HCT116 (cell line): ENCODE measurements at regions not wholly inside any gene's neighbourhood (a gene's known extent, or its start where the extent isn't known, plus 50 kb on each side); places are given as distances from the start of the nearest gene placed in this dataset.

Source experiments
- ATAC-seq: fragments of 200-7000 bp; cut with Tn5 transposase; 2 replicates; pipeline ENCODE4 v1.9.1; 2020; ENCODE audit warnings: mild to moderate bottlenecking, moderate library complexity
- BruUV-seq: library from RNA; stranded (reverse); fragments of 400-500 nt; replicated peaks from 2 replicates; lab custom pipeline; 2021; lab: Mats Ljungman, UMichigan
- CTCF ChIA-PET: fragments of 300-600 bp; sonication (Branson Sonifier 250); formaldehyde crosslinking; loops from one replicate; lab custom pipeline; 2021; ENCODE audit warnings: antibody characterized with exemption; lab: Charles Lee
- POLR2A ChIA-PET: fragments of 300-600, 350-600 bp; sonication (Branson Sonifier 250); formaldehyde crosslinking; loops from one replicate; lab custom pipeline; 2021; ENCODE audit warnings: antibody characterized with exemption; lab: Charles Lee
- RAD21 ChIA-PET, 2 experiments: fragments of 300-600 bp; sonication (Branson Sonifier 250); formaldehyde crosslinking; loops; one replicate each; lab custom pipeline; 2023; ENCODE audit warnings: low total read pairs in 2 of 2; ENCODE audit not compliant: uncharacterized antibody in 2 of 2, unreplicated experiment in 2 of 2, low non-redundant PET in 1 of 2; lab: Charles Lee
- DNase-seq: peaks from one replicate; pipeline ENCODE4 v3.0.0-alpha.2; 2010; ENCODE audit warnings: low read depth, low spot score
- H2AFZ ChIP-seq: fragments of 200-600 bp; shearing (Covaris generic), sonication (generic); 2 replicates; pipeline ENCODE4 v1.6.1; 2017; ENCODE audit warnings: low read depth, mixed run types, mixed read lengths, antibody characterized with exemption, low read length; ENCODE audit not compliant: poor library complexity, severe bottlenecking
- H3K27ac ChIP-seq: 2 replicates; pipeline ENCODE4 v1.5.1; 2012; ENCODE audit warnings: low read depth, low read length
- H3K27me3 ChIP-seq: fragments of 200-600 bp; sonication (generic); 2 replicates; pipeline ENCODE4 v1.6.1; 2016; ENCODE audit warnings: mixed run types, low read length, mixed read lengths; ENCODE audit not compliant: insufficient read depth
- H3K36me3 ChIP-seq, 2 experiments: fragments of 200-500 bp in 1 of 2; fragments of 200-600 bp in 1 of 2; sonication (Bioruptor generic) in 1 of 2; sonication (generic) in 1 of 2; 2 replicates each; pipeline versions ENCODE4 v1.5.1 to v1.6.1; 2014 to 2016; ENCODE audit warnings: low read length in 2 of 2, inconsistent platforms in 1 of 2, mixed read lengths in 1 of 2, mixed run types in 1 of 2; ENCODE audit not compliant: insufficient read depth in 2 of 2, control insufficient read depth in 1 of 2
- H3K4me1 ChIP-seq, 2 experiments: fragments of 200-600 bp in 1 of 2; sonication (generic) in 1 of 2; 2 replicates each; pipeline versions ENCODE4 v1.5.1 to v1.6.1; 2012 to 2017; ENCODE audit warnings: low read length in 2 of 2, inconsistent platforms in 1 of 2, mild to moderate bottlenecking in 1 of 2, mixed read lengths in 1 of 2, mixed run types in 1 of 2, moderate library complexity in 1 of 2; ENCODE audit not compliant: insufficient read depth in 2 of 2, control insufficient read depth in 1 of 2
- H3K4me2 ChIP-seq: fragments of 200-600 bp; sonication (generic); 2 replicates; pipeline ENCODE4 v1.6.1; 2017; ENCODE audit warnings: mixed run types, low read length, mixed read lengths
- H3K4me3 ChIP-seq, 2 experiments: fragments of 200-600 bp in 1 of 2; sonication (generic) in 1 of 2; replicated peaks in 1 of 2; 2 replicates each; pipeline ENCODE4 v1.5.1; 2011 to 2016; ENCODE audit warnings: low read length in 2 of 2, control low read depth in 1 of 2, low read depth in 1 of 2, mild to moderate bottlenecking in 1 of 2, mixed read lengths in 1 of 2, mixed run types in 1 of 2
- H3K79me2 ChIP-seq: fragments of 200-600 bp; sonication (generic); 2 replicates; pipeline ENCODE4 v1.6.1; 2017; ENCODE audit warnings: mild to moderate bottlenecking, mixed run types, low read length, moderate library complexity, mixed read lengths; ENCODE audit not compliant: insufficient read depth
- H3K9ac ChIP-seq: fragments of 200-600 bp; sonication (generic); 2 replicates; pipeline ENCODE4 v1.6.1; 2016; ENCODE audit warnings: low read length, mixed read lengths
- H3K9me2 ChIP-seq: fragments of 200-600 bp; sonication (generic), shearing (Covaris generic); 2 replicates; pipeline ENCODE4 v1.6.1; 2017; ENCODE audit warnings: mixed run types, mild to moderate bottlenecking, moderate library complexity; ENCODE audit not compliant: insufficient read depth
- H3K9me3 ChIP-seq, 2 experiments: fragments of 200-500 bp in 1 of 2; fragments of 200-600 bp in 1 of 2; sonication (Bioruptor generic) in 1 of 2; sonication (generic) in 1 of 2; 2 replicates each; pipeline ENCODE4 v1.6.1; 2014 to 2017; ENCODE audit warnings: low read length in 2 of 2, mixed read lengths in 2 of 2, inconsistent platforms in 1 of 2, low read depth in 1 of 2, mild to moderate bottlenecking in 1 of 2, mixed run types in 1 of 2, moderate library complexity in 1 of 2; ENCODE audit not compliant: control insufficient read depth in 1 of 2, insufficient read depth in 1 of 2
- H4K20me1 ChIP-seq: fragments of 200-600 bp; sonication (generic), shearing (Covaris generic); 2 replicates; pipeline ENCODE4 v1.6.1; 2017; ENCODE audit warnings: mixed run types, mild to moderate bottlenecking, moderate library complexity; ENCODE audit not compliant: insufficient read depth
- ATF3 ChIP-seq: IDR thresholded peaks from 2 replicates; pipeline ENCODE4 v1.6.1; 2012
- CTCF ChIP-seq, 3 experiments: fragments of 200-600 bp in 1 of 3; sonication (generic) in 1 of 3; IDR thresholded peaks in 2 of 3; conservative IDR thresholded peaks in 1 of 3; 2 replicates each; pipeline ENCODE4 v1.5.1; 2012 to 2017; ENCODE audit warnings: low read depth in 2 of 3, low read length in 2 of 3, antibody characterized with exemption in 1 of 3, borderline replicate concordance in 1 of 3, control low read depth in 1 of 3, mild to moderate bottlenecking in 1 of 3, mixed read lengths in 1 of 3, mixed run types in 1 of 3, moderate library complexity in 1 of 3; ENCODE audit not compliant: insufficient read depth in 1 of 3
- EGR1 ChIP-seq: IDR thresholded peaks from 2 replicates; pipeline ENCODE4 v1.6.1; 2012; ENCODE audit warnings: low read depth
- ELF1 ChIP-seq: IDR thresholded peaks from 2 replicates; pipeline ENCODE4 v1.6.1; 2012; ENCODE audit warnings: low read depth, borderline replicate concordance
- EZH2 ChIP-seq: fragments of 200-600 bp; sonication (generic); IDR thresholded peaks from 2 replicates; pipeline ENCODE4 v1.6.1; 2017; ENCODE audit warnings: antibody characterized with exemption, mixed run types
- FOSL1 ChIP-seq: IDR thresholded peaks from 2 replicates; pipeline ENCODE4 v1.6.1; 2012; ENCODE audit warnings: low read depth
- MAX ChIP-seq: IDR thresholded peaks from 2 replicates; pipeline ENCODE4 v1.6.1; 2012
- POLR2A ChIP-seq: IDR thresholded peaks from 2 replicates; pipeline ENCODE4 v1.7.0; 2011; ENCODE audit warnings: borderline replicate concordance; ENCODE audit not compliant: insufficient read depth, insufficient read length; ENCODE audit errors: extremely low read depth
- POLR2AphosphoS5 ChIP-seq: IDR thresholded peaks from 2 replicates; pipeline ENCODE4 v1.6.1; 2011; ENCODE audit warnings: mild to moderate bottlenecking, low read depth, low read length, moderate library complexity
- RAD21 ChIP-seq: IDR thresholded peaks from 2 replicates; pipeline ENCODE4 v1.6.1; 2012; ENCODE audit warnings: low read depth, mild to moderate bottlenecking
- REST ChIP-seq: IDR thresholded peaks from 2 replicates; pipeline ENCODE4 v1.6.1; 2012; ENCODE audit warnings: low read depth
- SIN3A ChIP-seq: IDR thresholded peaks from 2 replicates; pipeline ENCODE4 v1.6.1; 2012; ENCODE audit warnings: low read depth
- SP1 ChIP-seq: IDR thresholded peaks from 2 replicates; pipeline ENCODE4 v1.6.1; 2012; ENCODE audit warnings: low read depth
- SRF ChIP-seq: IDR thresholded peaks from 2 replicates; pipeline ENCODE4 v1.6.1; 2012; ENCODE audit warnings: low read depth
- TCF7L2 ChIP-seq: IDR thresholded peaks from 2 replicates; pipeline ENCODE4 v1.7.0; 2011; ENCODE audit warnings: borderline replicate concordance, inconsistent platforms; ENCODE audit not compliant: insufficient read depth, insufficient read length; ENCODE audit errors: extremely low read depth
- YY1 ChIP-seq: IDR thresholded peaks from 2 replicates; pipeline ENCODE4 v1.6.1; 2011; ENCODE audit warnings: low read length, low read depth, moderate library complexity, mild to moderate bottlenecking; ENCODE audit not compliant: insufficient replicate concordance; ENCODE audit errors: extremely low read depth
- ZBTB33 ChIP-seq: IDR thresholded peaks from 2 replicates; pipeline ENCODE4 v1.6.1; 2011; ENCODE audit warnings: mild to moderate bottlenecking, low read length, moderate library complexity; ENCODE audit not compliant: insufficient replicate concordance; ENCODE audit errors: extremely low read depth
- ZFX ChIP-seq: fragments of 450-650 bp; IDR thresholded peaks from 2 replicates; pipeline ENCODE4 v1.6.1; 2017
- ZNF274 ChIP-seq: fragments of 200-500 bp; sonication (Bioruptor generic); IDR thresholded peaks from 2 replicates; pipeline ENCODE4 v1.6.1; 2014; ENCODE audit warnings: mild to moderate bottlenecking, low read depth, low read length, inconsistent platforms
- intact Hi-C: fragments of 100-400 bp; cut with micrococcal nuclease; formaldehyde crosslinking; loops from 2 replicates; pipeline ENCODE4 v1.10.0; 2022

GRCh38 chr2:235345745-235346144, 148.1 kb upstream of the AGAP1 start:
- Histone ChIP-seq H3K9ac (no peak overlapping the region), H3K27me3 (no peaks in the 10 kb centered on the region), H3K4me3 (no peak overlapping the region), H3K9me3 (no peaks in the 10 kb centered on the region), H3K27ac (no peak overlapping the region), H4K20me1 (no peaks in the 10 kb centered on the region), H3K79me2 (no peaks in the 10 kb centered on the region), H3K9me2 (no peaks in the 10 kb centered on the region), H3K36me3 (no peaks in the 10 kb centered on the region), H3K4me1 (peaks cover 14 to 27% of the 10 kb centered on the region in 2 experiments), H3K4me2 (no peak overlapping the region), H2AFZ (no peak overlapping the region)
- POLR2A ChIA-PET = no interaction called here
- no TSS peak for BruUV-seq
- DNase-seq (no peak), ATAC-seq (no peak)
- CTCF ChIA-PET = no interaction called here
- RAD21 ChIA-PET = no interaction called here
- intact Hi-C loops = no loop called here
- TF ChIP-seq REST = no peak
- no peak for TF ChIP-seq FOSL1
- no peak for TF ChIP-seq CTCF (IDR thresholded peaks at IDR 0.05 in 2 of 3, conservative IDR thresholded peaks at IDR 0.05 in 1 of 3; ENCODE audit: borderline replicate concordance in 1 of 3, insufficient read depth in 1 of 3, low read depth in 2 of 3, low read length in 2 of 3)
- TF ChIP-seq MAX = no peak
- no peak for TF ChIP-seq YY1
- no peak for TF ChIP-seq SP1
- TF ChIP-seq SRF = no peak
- TF ChIP-seq ELF1 = no peak
- no peak for TF ChIP-seq ZFX
- no peak for TF ChIP-seq TCF7L2
- TF ChIP-seq ZNF274 = no peak
- no peak for TF ChIP-seq SIN3A
- TF ChIP-seq POLR2A = no peak
- TF ChIP-seq POLR2AphosphoS5 = no peak
- TF ChIP-seq ATF3 = no peak
- TF ChIP-seq ZBTB33 = no peak
- TF ChIP-seq EZH2 = no peak
- no peak for TF ChIP-seq RAD21
- TF ChIP-seq EGR1 = no peak
